HG03108 (cell line): ENCODE measurements at regions not wholly inside any gene's neighbourhood (a gene's known extent, or its start where the extent isn't known, plus 50 kb on each side); places are given as distances from the start of the nearest gene placed in this dataset.
"Not testable (repeated sequence)": the region's sequence is repeated elsewhere in the genome, so short reads cannot be mapped to it uniquely, and the experiment has no call there.

Experiments used
- ATAC-seq: cut with Tn5 transposase; IDR thresholded peaks from one replicate; pipeline ENCODE4 v1.9.1; 2021; ENCODE audit warnings: moderate library complexity; ENCODE audit not compliant: unreplicated experiment

- ATAC-seq = no peak
These were observed 221.3 kb downstream of the TOMM20 start for GRCh38 chr1:234907208-234907939.

GRCh38 chr1:234906654-234907053, 222.0 kb downstream of the TOMM20 start:
- ATAC-seq = no peak

- ATAC-seq = no peak
These were observed 225.7 kb downstream of the TOMM20 start for GRCh38 chr1:234902774-234903547.

- no peak for ATAC-seq
These were observed 227.1 kb downstream of the TOMM20 start for GRCh38 chr1:234901491-234902049.

GRCh38 chr1:234900595-234900994, 228.0 kb downstream of the TOMM20 start:
- ATAC-seq = no peak

- no peak for ATAC-seq
These were observed 228.9 kb downstream of the TOMM20 start for GRCh38 chr1:234899730-234900072.

- no peak for ATAC-seq
These were observed 229.5 kb downstream of the TOMM20 start for GRCh38 chr1:234899041-234899729.

GRCh38 chr1:234898455-234899033, 230.1 kb downstream of the TOMM20 start:
- no peak for ATAC-seq

GRCh38 chr1:234897754-234898454, 230.7 kb downstream of the TOMM20 start:
- ATAC-seq = no peak

GRCh38 chr1:234897390-234897749, 231.3 kb downstream of the TOMM20 start:
- no peak for ATAC-seq

GRCh38 chr1:234896477-234897389, 231.9 kb downstream of the TOMM20 start:
- ATAC-seq = no peak

- no peak for ATAC-seq
These were observed 234.7 kb downstream of the TOMM20 start for GRCh38 chr1:234893725-234894630.

- no peak for ATAC-seq
These were observed 235.3 kb downstream of the TOMM20 start for GRCh38 chr1:234893359-234893724.

GRCh38 chr1:234892642-234893041, 236.0 kb downstream of the TOMM20 start:
- ATAC-seq = no peak

- no peak for ATAC-seq
These were observed 237.2 kb downstream of the TOMM20 start for GRCh38 chr1:234891427-234891826.

- no peak for ATAC-seq
These were observed 239.0 kb downstream of the TOMM20 start for GRCh38 chr1:234889643-234890042.

GRCh38 chr1:234888247-234888646, 240.4 kb downstream of the TOMM20 start:
- not testable (repeated sequence) for ATAC-seq

- ATAC-seq = no peak
These were observed 241.4 kb downstream of the TOMM20 start for GRCh38 chr1:234887016-234887900.
